H7 (cell line): ENCODE measurements at regions not wholly inside any gene's neighbourhood (a gene's known extent, or its start where the extent isn't known, plus 50 kb on each side); places are given as distances from the start of the nearest gene placed in this dataset.
"Not testable (repeated sequence)": the region's sequence is repeated elsewhere in the genome, so short reads cannot be mapped to it uniquely, and the experiment has no call there.

Experiments used
- DNase-seq: peaks from one replicate; pipeline ENCODE4 v3.0.0; 2012
- H3K27me3 ChIP-seq: 2 replicates; pipeline ENCODE4 v1.6.0; 2011; ENCODE audit warnings: mild to moderate bottlenecking, low read length; ENCODE audit not compliant: control insufficient read depth, insufficient read depth
- H3K36me3 ChIP-seq: replicated peaks from 2 replicates; pipeline ENCODE4 v1.5.1; 2011; ENCODE audit warnings: low read length; ENCODE audit not compliant: control insufficient read depth, insufficient read depth
- H3K4me3 ChIP-seq: 2 replicates; pipeline ENCODE4 v1.5.1; 2011; ENCODE audit warnings: low read depth, mild to moderate bottlenecking, control low read depth, low read length, moderate library complexity; ENCODE audit not compliant: insufficient read depth

DNA sequence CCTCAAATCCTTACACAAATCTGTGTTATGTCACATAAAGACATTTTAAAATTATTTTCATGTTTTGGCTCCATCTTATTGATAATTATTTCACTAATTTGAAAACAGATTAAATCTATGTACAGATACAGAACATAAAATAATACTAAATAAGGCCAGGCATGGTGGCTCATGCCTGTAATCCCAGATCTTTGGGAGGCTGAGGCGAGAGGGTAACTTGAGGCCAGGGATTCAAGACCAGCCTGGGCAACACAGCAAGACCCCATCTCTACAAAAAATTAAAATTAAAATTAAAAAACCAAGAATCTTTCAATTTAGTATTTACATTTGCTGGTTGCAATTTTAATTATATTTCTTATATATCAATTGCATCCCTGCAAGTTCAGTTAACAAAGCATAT is 246.4 kb upstream of the MKLN1 start:
- H3K36me3 ChIP-seq, result no peaks in the 10 kb centered on the region
- DNase-seq, result no peak
- H3K4me3 ChIP-seq, result no peak overlapping the region
- H3K27me3 ChIP-seq, result no peaks in the 10 kb centered on the region

DNA sequence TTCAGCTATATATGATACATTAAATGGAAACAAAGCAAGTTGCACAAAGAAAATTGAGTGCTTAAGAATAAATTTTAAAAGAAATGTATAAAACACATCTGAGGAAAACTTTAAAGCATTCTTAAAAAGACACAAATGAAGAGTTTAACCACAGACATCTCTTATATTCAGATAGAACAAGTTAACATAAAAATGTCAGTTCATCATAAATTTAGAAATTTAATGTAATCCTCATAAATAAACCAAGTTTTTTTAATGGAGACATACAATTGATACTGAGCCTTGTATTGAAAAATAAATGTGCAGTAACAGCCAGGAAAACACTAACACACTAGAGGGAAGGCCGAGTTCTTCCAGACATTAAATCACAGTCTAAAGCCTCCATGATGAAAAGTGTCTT is 243.9 kb upstream of the MKLN1 start:
- no peaks in the 10 kb centered on the region for H3K27me3 ChIP-seq
- no peak for DNase-seq
- no peaks in the 10 kb centered on the region for H3K36me3 ChIP-seq
- H3K4me3 ChIP-seq, result no peak overlapping the region

DNA sequence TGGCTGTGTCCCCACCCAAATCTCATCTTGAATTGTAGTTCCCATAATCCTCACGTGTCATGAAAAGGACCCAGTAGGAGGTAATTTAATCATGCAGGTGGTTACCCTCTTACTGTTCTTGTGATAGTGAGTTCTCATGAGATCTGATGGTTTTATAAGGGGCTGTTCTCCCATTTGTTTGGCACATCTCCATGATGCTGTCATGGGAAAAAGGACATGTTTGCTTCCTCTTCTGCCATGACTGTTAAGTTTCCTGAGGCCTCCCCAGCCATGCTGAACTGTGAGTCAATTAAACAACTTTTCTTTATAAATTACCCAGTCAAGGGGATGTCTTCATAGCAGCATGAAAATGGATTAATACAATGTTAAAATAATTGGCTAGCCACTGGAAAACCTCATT is 243.3 kb upstream of the MKLN1 start:
- not testable (repeated sequence) for H3K36me3 ChIP-seq

DNA sequence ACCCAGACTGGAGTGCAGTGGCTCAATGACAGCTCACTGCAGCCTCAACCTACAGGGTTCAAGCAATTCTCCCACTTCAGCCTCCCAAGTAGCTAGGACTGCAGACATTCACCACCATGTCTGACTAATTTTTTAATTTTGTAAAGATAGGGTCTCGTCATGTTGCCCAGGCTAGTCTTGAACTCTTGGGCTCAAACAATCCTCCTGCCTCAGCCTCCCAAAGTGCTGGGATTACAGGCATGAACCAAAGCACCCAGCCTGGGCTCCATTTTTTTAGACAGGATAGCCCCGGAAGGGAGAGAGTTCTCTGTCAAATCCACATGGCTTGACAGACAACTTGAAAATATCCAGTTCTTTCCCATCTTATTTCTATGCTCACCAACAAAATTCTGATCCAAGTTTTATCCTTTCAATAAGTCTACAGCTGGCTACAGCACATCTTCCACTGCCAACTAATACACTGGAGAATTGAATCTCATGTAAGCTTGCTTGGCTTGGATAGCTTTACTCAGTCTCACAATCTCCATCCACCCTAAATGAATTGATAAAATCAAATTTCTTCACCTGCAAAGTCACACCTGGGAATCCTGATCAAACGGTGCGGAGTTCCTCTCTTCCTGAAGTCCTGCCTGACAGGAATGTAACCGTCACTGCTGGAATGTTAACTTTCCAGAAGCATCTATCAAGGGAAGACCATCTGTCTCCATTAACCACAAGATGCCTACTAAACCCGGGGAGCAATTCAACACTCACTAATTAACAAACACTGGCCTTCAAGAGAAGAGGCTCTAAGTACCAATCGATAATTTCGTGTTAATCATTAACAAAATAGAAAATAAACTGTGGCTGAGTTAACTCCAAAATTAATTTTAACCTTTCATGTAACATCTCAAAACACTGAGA is 239.7 kb upstream of the MKLN1 start:
- DNase-seq, result no peak
- H3K36me3 ChIP-seq, result no peaks in the 10 kb centered on the region
- no peaks in the 10 kb centered on the region for H3K27me3 ChIP-seq
- no peak overlapping the region for H3K4me3 ChIP-seq

More for the DNA sequence above, 243.3 kb upstream of the MKLN1 start:
- H3K27me3 ChIP-seq, DNase-seq, H3K4me3 ChIP-seq: not testable (repeated sequence)

DNA sequence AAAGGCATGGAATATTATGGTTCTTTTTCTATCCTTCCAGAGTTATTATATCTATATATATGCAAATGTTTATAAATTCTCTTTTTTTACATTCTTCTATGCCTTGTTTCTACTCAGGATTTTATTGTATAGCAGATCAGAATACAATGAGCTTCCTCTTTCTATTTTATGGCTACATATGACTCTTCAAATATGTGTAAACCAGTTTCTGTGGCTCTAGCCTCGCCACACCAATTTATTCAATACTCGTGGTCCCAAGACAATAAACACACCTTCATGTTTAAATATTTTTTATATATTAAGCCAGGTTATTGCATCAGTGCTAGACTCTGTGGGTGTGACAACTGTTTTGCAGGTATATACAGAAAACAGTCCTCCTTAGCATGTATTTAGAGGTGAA is 237.5 kb upstream of the MKLN1 start:
- H3K4me3 ChIP-seq, result no peak overlapping the region
- DNase-seq, result no peak
- no peaks in the 10 kb centered on the region for H3K36me3 ChIP-seq
- no peaks in the 10 kb centered on the region for H3K27me3 ChIP-seq

DNA sequence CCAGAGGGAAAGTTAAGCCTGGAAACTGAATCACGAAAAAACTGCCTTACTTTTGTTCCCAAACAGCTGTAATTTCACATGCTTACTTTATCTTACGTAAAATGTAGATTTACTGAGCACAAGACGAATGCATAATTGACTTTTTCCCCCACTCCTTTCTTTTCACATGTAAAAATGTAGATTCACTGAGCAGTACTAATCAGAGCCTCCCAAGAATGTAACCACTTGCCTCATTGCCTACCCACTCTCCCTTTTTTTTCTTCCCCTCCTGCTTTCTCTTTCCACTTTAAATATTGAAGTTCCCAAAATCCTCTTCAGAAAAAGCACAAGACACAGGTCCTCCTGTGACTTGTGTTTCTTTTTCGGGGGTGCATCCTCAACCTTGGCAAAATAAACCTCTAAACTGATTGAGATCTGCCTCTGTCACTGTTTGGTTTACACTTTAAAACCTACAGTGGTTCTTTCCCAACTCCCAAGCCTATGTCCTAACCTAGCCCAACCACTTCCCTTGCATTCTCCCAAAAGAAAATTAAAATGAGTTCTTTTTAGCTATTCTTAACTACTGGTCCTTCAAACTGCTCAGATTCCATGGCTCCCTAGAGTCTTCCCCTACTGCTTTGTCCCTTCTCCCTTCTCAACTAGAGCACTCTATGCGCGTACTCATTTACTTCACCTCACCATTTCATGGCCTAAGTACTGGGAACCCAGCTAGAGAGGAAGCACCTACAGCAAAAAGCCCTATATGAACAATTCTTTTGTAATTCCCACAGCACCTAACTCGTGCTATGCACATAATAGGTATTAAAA is 236.6 kb upstream of the MKLN1 start:
- Histone ChIP-seq H3K36me3 (no peaks in the 10 kb centered on the region), H3K27me3 (no peaks in the 10 kb centered on the region), H3K4me3 (no peak overlapping the region)
- DNase-seq, result no peak

DNA sequence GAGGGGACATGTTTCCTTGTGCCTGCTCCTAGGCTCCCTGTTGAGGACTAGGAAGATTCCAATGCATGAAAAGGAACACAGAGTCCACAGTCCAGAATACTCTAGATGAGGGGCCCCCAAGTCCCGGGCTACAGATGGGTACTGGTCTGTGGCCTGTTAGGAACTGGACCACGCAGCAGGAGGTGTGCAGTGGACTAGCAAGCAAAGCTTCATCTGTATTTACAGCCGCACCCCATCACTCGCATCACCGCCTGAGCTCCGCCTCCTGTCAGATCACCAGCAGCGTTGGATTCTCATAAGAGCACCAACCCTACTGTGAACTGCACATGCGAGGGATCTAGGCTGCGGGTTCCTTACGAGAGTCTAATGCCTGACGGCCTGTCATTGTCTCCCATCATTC is 233.0 kb upstream of the MKLN1 start:
- Histone ChIP-seq H3K27me3 (no peaks in the 10 kb centered on the region), H3K36me3 (no peaks in the 10 kb centered on the region), H3K4me3 (no peak overlapping the region)
- no peak for DNase-seq

DNA sequence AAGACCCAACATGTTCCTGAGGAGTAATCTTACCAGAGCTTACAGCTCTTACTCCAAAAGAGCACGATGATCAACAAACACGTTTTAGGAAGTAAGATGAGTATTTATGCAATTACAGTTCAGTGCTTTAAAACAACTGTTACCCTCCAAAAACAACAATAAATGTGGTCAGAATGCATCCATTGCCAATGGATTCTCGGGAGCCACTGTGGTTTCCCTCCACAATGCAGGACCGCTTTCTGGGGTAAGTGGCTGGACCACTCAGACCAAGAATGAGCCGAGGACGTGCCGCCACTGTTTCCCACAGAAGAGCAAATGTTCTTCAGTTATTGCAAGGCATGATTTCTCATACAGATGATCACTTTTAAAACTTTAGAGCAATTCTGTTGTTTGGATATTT is 232.3 kb upstream of the MKLN1 start:
- no peak overlapping the region for H3K4me3 ChIP-seq
- DNase-seq, result no peak

DNA sequence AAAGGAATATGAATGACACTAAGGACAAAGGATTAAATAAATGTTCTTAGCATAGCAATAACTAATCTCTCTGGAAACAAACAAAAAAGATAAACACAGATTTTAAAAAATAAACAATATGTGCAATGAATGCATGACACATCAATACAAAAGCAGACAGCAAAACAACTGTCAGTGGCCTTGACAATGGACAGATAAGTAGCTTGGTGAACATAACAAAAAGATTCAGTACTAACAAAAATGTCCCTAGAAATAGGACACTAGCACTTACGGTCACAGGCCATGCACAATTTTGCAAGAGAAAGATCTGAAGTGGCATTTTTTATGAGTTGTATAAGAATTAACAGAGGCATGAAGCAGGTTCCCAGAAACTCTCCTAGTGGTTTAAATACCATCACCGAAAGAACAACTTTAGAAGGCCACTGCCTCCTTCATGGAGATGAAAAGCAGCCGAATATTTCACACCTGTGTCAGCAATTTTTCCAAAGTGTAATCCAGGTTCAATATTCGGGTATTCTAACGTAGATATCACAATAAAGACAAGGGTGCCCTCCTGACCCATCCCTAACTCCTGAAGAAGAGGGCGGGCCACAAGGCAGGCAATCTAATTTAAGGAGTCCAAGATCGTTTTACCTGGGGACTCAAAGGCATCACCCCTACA is 231.3 kb upstream of the MKLN1 start:
- Histone ChIP-seq H3K36me3 (no peaks in the 10 kb centered on the region), H3K27me3 (no peaks in the 10 kb centered on the region), H3K4me3 (no peak overlapping the region)
- no peak for DNase-seq

More for the DNA sequence above, 232.3 kb upstream of the MKLN1 start:
- H3K27me3 ChIP-seq, result no peaks in the 10 kb centered on the region
- H3K36me3 ChIP-seq, result no peaks in the 10 kb centered on the region

DNA sequence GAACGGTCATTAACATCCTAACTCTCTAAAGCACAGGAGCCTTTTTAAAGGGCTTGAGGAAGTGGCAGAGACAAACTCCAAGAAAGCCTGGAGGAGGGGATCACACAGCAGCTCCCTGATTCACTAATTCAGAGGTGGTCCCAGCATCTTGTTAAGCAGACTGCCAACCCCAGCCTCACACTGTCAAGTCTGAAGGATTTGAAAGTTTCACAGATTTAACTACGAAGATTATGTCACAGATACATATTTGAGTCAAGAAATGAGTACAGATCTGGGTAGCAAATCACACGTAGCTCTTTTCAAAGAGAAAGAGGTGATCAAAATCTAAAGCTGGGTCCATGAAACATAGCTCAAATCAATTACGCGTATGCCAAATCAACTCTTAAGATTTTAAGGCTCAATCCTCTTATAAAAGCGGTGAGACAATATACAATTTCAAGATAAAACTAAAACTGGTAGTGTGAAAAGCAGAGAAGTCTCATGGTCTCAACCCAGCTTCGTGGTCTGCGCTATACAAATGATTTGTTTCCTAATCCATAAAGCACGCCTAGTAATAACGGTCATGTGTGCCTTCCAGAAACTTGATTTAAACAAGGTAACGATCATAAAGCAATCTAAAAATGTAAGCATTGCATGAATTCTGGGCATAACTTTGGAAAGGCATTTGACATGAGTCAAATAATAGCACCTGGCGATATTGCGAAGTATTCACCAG is 229.9 kb upstream of the MKLN1 start:
- no peaks in the 10 kb centered on the region for H3K27me3 ChIP-seq
- no peak overlapping the region for H3K4me3 ChIP-seq
- H3K36me3 ChIP-seq, result no peaks in the 10 kb centered on the region
- no peak for DNase-seq

DNA sequence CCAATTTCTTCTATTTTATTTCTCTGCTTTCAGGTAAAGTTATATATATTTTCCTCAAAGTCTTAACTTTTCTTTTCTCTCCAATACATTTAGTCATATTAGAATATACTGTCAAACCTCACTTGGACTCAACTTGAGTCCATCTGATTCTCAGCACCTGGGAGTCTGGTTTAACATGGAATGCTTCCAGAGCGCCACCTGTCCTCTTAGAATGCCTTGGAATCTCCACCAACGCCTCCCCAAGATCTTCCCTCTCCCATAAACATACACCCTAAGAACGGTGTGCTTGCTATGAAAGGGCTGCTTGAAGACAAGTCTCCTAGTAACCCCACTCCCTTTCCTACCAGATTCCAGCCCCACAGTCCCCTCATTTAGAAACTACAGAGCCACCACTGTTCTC is 229.1 kb upstream of the MKLN1 start:
- Histone ChIP-seq H3K4me3 (no peak overlapping the region), H3K36me3 (no peaks in the 10 kb centered on the region), H3K27me3 (no peaks in the 10 kb centered on the region)
- DNase-seq, result no peak

DNA sequence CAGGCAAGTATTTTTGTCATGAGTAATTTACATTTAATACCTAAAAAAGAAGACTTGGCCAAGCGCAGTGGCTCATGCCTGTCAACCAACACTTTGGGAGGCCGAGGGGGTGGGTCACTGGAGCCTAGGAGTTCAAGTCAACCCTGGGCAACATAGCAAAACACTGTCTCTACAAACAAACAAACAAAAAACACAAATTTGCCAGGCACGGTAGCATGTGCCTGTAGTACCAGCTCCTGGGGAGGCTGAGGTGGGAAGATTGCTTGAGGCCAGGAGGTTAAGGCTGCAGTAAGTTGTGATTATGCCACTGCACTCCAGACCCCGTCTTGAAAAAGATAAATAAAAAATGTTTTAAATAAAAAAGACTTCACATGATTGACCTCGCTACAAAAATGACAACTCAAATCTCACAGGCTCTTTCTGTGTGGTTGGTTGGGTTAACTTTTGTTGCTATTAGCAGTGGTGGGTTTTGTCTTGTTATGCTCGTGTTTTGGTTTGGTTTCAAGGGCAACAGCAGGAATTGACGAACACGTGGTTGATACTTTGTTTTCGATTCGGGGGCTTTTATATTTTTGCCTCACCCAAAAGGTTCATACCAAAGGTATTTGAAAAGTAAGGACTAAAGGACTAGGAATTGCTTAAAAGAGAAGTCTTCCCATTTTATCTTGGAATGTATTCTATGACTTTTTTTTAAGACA is 227.2 kb upstream of the MKLN1 start:
- no peaks in the 10 kb centered on the region for H3K27me3 ChIP-seq
- H3K36me3 ChIP-seq, result no peaks in the 10 kb centered on the region
- H3K4me3 ChIP-seq, result no peak overlapping the region
- no peak for DNase-seq

DNA sequence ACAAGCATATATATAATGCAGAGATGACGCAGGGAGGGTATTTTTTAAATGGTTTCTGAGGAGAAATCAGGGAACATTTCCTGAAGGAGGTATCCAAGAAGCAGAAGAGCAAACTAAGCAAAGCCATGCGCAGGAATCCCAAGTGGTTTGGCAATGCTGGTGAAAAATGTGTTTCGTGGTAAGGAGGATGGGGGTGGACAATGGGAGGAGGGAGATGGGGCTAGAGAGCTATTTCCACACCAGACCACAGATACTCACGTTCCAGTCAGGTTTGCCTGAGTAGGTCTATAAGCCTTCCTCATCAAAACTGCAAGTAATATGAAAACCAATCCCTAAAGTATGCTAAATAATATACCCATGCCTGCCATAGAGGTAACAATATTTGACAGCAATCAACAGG is 223.7 kb upstream of the MKLN1 start:
- Histone ChIP-seq H3K36me3 (no peaks in the 10 kb centered on the region), H3K27me3 (peaks cover 11% of the 10 kb centered on the region)
- no peak for DNase-seq

More for the DNA sequence above, 223.7 kb upstream of the MKLN1 start:
- no peak overlapping the region for H3K4me3 ChIP-seq
